ENCODE measurements at regions not wholly inside any gene's neighbourhood (a gene's known extent, or its start where the extent isn't known, plus 50 kb on each side); places are given as distances from the start of the nearest gene placed in this dataset.
"Not testable (repeated sequence)": the region's sequence is repeated elsewhere in the genome, so short reads cannot be mapped to it uniquely, and the experiment has no call there.

- DNase-seq (ENCODE audit: low read depth), result no peak
These were observed 228.2 kb upstream of the USP24 start for GRCh38 chr1:55443175-55443915.

GRCh38 chr1:55441489-55441888 is 226.3 kb upstream of the USP24 start:
- no peak for DNase-seq (ENCODE audit: low read depth)

GRCh38 chr1:55437692-55438091 is 222.5 kb upstream of the USP24 start:
- no peak for DNase-seq (ENCODE audit: low read depth)

GRCh38 chr1:55430720-55431119 is 215.6 kb upstream of the USP24 start:
- DNase-seq (ENCODE audit: low read depth), result not testable (repeated sequence)

GRCh38 chr1:55430206-55430605 is 215.0 kb upstream of the USP24 start:
- DNase-seq (ENCODE audit: low read depth), result not testable (repeated sequence)

GRCh38 chr1:55428944-55429931 is 214.1 kb upstream of the USP24 start:
- no peak for DNase-seq (ENCODE audit: low read depth)

GRCh38 chr1:55428231-55428630 is 213.1 kb upstream of the USP24 start:
- DNase-seq (ENCODE audit: low read depth), result no peak

- DNase-seq (ENCODE audit: low read depth), result no peak
These were observed 212.4 kb upstream of the USP24 start for GRCh38 chr1:55427606-55428005.

GRCh38 chr1:55426619-55427018 is 211.5 kb upstream of the USP24 start:
- DNase-seq (ENCODE audit: low read depth), result no peak

- no peak for DNase-seq (ENCODE audit: low read depth)
These were observed 211.0 kb upstream of the USP24 start for GRCh38 chr1:55426156-55426555.

GRCh38 chr1:55425310-55425930 is 210.3 kb upstream of the USP24 start:
- DNase-seq (ENCODE audit: low read depth), result no peak

- DNase-seq (ENCODE audit: low read depth), result no peak
These were observed 208.2 kb upstream of the USP24 start for GRCh38 chr1:55423376-55423775.

- no peak for DNase-seq (ENCODE audit: low read depth)
These were observed 206.0 kb upstream of the USP24 start for GRCh38 chr1:55420929-55421716.

GRCh38 chr1:55420026-55420425 is 204.9 kb upstream of the USP24 start:
- DNase-seq (ENCODE audit: low read depth), result no peak

- DNase-seq (ENCODE audit: low read depth), result no peak
These were observed 203.2 kb upstream of the USP24 start for GRCh38 chr1:55418208-55419000.

- no peak for DNase-seq (ENCODE audit: low read depth)
These were observed 201.1 kb upstream of the USP24 start for GRCh38 chr1:55416164-55416842.

GRCh38 chr1:55413286-55413685 is 198.1 kb upstream of the USP24 start:
- no peak for DNase-seq (ENCODE audit: low read depth)

GRCh38 chr1:55412060-55412459 is 196.9 kb upstream of the USP24 start:
- DNase-seq (ENCODE audit: low read depth), result no peak

GRCh38 chr1:55402671-55403464 is 187.7 kb upstream of the USP24 start:
- no peak for DNase-seq (ENCODE audit: low read depth)

GRCh38 chr1:55402142-55402541 is 187.0 kb upstream of the USP24 start:
- DNase-seq (ENCODE audit: low read depth), result no peak
